B cell (primary cell): ENCODE measurements at regions not wholly inside any gene's neighbourhood (a gene's known extent, or its start where the extent isn't known, plus 50 kb on each side); places are given as distances from the start of the nearest gene placed in this dataset.
"Not testable (repeated sequence)": the region's sequence is repeated elsewhere in the genome, so short reads cannot be mapped to it uniquely, and the experiment has no call there.

Experiments
- ATAC-seq: fragments of 200-7000 bp; cut with Tn5 transposase; one replicate; pipeline ENCODE4 v1.10.0; 2021; ENCODE audit warnings: low read depth, mild to moderate bottlenecking, moderate number of reproducible peaks, moderate library complexity
- CTCF ChIA-PET: fragments of 350-600 bp; sonication (Branson Sonifier 250); formaldehyde crosslinking; loops from one replicate; lab custom pipeline; 2021; ENCODE audit warnings: antibody characterized with exemption, inconsistent platforms; lab: Charles Lee
- POLR2A ChIA-PET: fragments of 350-600 bp; sonication (Branson Sonifier 250); formaldehyde crosslinking; loops from one replicate; lab custom pipeline; 2021; ENCODE audit warnings: antibody characterized with exemption; lab: Charles Lee
- DNase-seq: peaks from one replicate; pipeline ENCODE4 v3.0.0; 2013
- H2AFZ ChIP-seq: 2 replicates; pipeline ENCODE4 v1.6.1; 2012; ENCODE audit warnings: mild to moderate bottlenecking, low read depth, low read length; ENCODE audit not compliant: insufficient read depth, poor library complexity, severe bottlenecking
- H3K27ac ChIP-seq, 2 donors: 1 replicate in 1 of 2; 2 replicates in 1 of 2; pipeline ENCODE4 v1.5.1; 2012 to 2013; ENCODE audit warnings: low read length in 2 of 2, mild to moderate bottlenecking in 2 of 2, moderate library complexity in 1 of 2
- H3K27me3 ChIP-seq, 4 experiments: fragments of 200-600 bp in 1 of 4; sonication (generic) in 1 of 4; replicated peaks in 1 of 4; 1 replicate in 2 of 4; 2 replicates in 2 of 4; pipeline versions ENCODE4 v1.6.1 to v1.7.0; 2013 to 2016; ENCODE audit warnings: low read length in 3 of 4, mild to moderate bottlenecking in 2 of 4, mixed read lengths in 1 of 4, moderate library complexity in 1 of 4; ENCODE audit not compliant: insufficient read depth in 4 of 4, control insufficient read depth in 3 of 4; ENCODE audit errors: control extremely low read depth in 1 of 4
- H3K36me3 ChIP-seq, 2 experiments: replicated peaks in 1 of 2; 1 replicate in 1 of 2; 2 replicates in 1 of 2; pipeline versions ENCODE4 v1.6.1 to v1.7.1; 2013; ENCODE audit warnings: low read length in 1 of 2; ENCODE audit not compliant: insufficient read depth in 2 of 2, control insufficient read depth in 1 of 2; ENCODE audit errors: control extremely low read depth in 1 of 2, extremely low read depth in 1 of 2
- H3K4me1 ChIP-seq, 2 donors: fragments of 200-600 bp in 1 of 2; sonication (generic) in 1 of 2; 1 replicate in 1 of 2; 2 replicates in 1 of 2; pipeline versions ENCODE4 v1.5.1 to v1.6.1; 2013 to 2017; ENCODE audit warnings: low read length in 2 of 2; ENCODE audit not compliant: control insufficient read depth in 2 of 2, insufficient read depth in 2 of 2
- H3K4me2 ChIP-seq: replicated peaks from 2 replicates; pipeline ENCODE3; 2012; ENCODE audit warnings: mild to moderate bottlenecking, low read depth, low read length; ENCODE audit not compliant: poor library complexity, severe bottlenecking
- H3K4me3 ChIP-seq, 5 experiments: fragments of 200-600 bp in 1 of 5; sonication (generic) in 1 of 5; 1 replicate in 3 of 5; 2 replicates in 2 of 5; pipeline versions ENCODE4 v1.5.1 to v1.7.0; 2011 to 2016; ENCODE audit warnings: low read length in 4 of 5, mild to moderate bottlenecking in 4 of 5, low read depth in 2 of 5, control low read depth in 1 of 5, moderate library complexity in 1 of 5; ENCODE audit not compliant: insufficient read depth in 1 of 5; ENCODE audit errors: control extremely low read depth in 1 of 5, extremely low read depth in 1 of 5
- H3K79me2 ChIP-seq: fragments of 200-600 bp; sonication (generic); one replicate; pipeline ENCODE4 v1.6.0; 2016; ENCODE audit warnings: low read length; ENCODE audit not compliant: control insufficient read depth, insufficient read depth
- H3K9ac ChIP-seq: fragments of 200-600 bp; sonication (generic); 2 replicates; pipeline ENCODE4 v1.6.1; 2017; ENCODE audit warnings: mild to moderate bottlenecking, low read length, moderate library complexity
- H3K9me3 ChIP-seq, 3 donors: one replicate each; pipeline versions ENCODE4 v1.6.1 to v1.7.1; 2013; ENCODE audit warnings: low read length in 2 of 3; ENCODE audit not compliant: control insufficient read depth in 2 of 3, insufficient read depth in 1 of 3; ENCODE audit errors: control extremely low read depth in 1 of 3
- H4K20me1 ChIP-seq: 2 replicates; pipeline ENCODE4 v1.6.0; 2012; ENCODE audit warnings: mild to moderate bottlenecking, low read length; ENCODE audit not compliant: insufficient read depth, control insufficient read depth, poor library complexity, severe bottlenecking
- H3K27ac Mint-ChIP-seq: one replicate; pipeline ENCODE4 v1.8.0; 2021; ENCODE audit warnings: mixed read lengths
- H3K27me3 Mint-ChIP-seq: one replicate; pipeline ENCODE4 v1.8.0; 2021; ENCODE audit warnings: mixed read lengths
- H3K4me1 Mint-ChIP-seq: one replicate; pipeline ENCODE4 v1.8.0; 2021; ENCODE audit warnings: mixed read lengths
- H3K4me3 Mint-ChIP-seq: one replicate; pipeline ENCODE4 v1.8.0; 2021; ENCODE audit warnings: mixed read lengths
- H3K9me3 Mint-ChIP-seq: one replicate; pipeline ENCODE4 v1.8.0; 2022; ENCODE audit warnings: mixed read lengths; ENCODE audit not compliant: insufficient read depth
- WGBS: methylation state at CpG from one replicate; pipeline ENCODE4 v1.1.5; 2013; ENCODE audit warnings: missing lambda C conversion rate; ENCODE audit not compliant: insufficient coverage; 5-methylcytosine and 5-hydroxymethylcytosine counted together
- intact Hi-C: fragments of 100-400 bp; cut with micrococcal nuclease; formaldehyde crosslinking; loops from one replicate; pipeline ENCODE4 v1.10.0; 2022

- ATAC-seq, H3K27me3 ChIP-seq, H3K27ac ChIP-seq, H3K4me3 Mint-ChIP-seq, H3K4me2 ChIP-seq, H3K36me3 ChIP-seq, H3K9me3 Mint-ChIP-seq, DNase-seq, H2AFZ ChIP-seq, POLR2A ChIA-PET, H3K4me3 ChIP-seq, H3K9me3 ChIP-seq, H3K9ac ChIP-seq, H3K79me2 ChIP-seq, H3K4me1 ChIP-seq, CTCF ChIA-PET, H4K20me1 ChIP-seq, H3K27me3 Mint-ChIP-seq, H3K27ac Mint-ChIP-seq, intact Hi-C loops, H3K4me1 Mint-ChIP-seq: not testable (repeated sequence)
- no CpG with 5 or more reads among the region's 4 CpGs for WGBS
Observed at GRCh38 chr2:89293399-89293798, 601.9 kb downstream of the RPIA start.

GRCh38 chr2:89294335-89294734 lies 602.9 kb downstream of the RPIA start:
- H3K36me3 ChIP-seq, H3K27me3 ChIP-seq, intact Hi-C loops, H3K9ac ChIP-seq, H3K4me3 ChIP-seq, H3K79me2 ChIP-seq, H3K27ac ChIP-seq, ATAC-seq, H3K4me3 Mint-ChIP-seq, H3K9me3 ChIP-seq, H3K27ac Mint-ChIP-seq, H3K27me3 Mint-ChIP-seq, H3K4me1 ChIP-seq, H4K20me1 ChIP-seq, POLR2A ChIA-PET, H3K4me2 ChIP-seq, H2AFZ ChIP-seq, H3K4me1 Mint-ChIP-seq, DNase-seq, H3K9me3 Mint-ChIP-seq, CTCF ChIA-PET: not testable (repeated sequence)
- WGBS = no CpG with 5 or more reads among the region's 1 CpG

- H3K27me3 Mint-ChIP-seq, POLR2A ChIA-PET, H3K4me2 ChIP-seq, ATAC-seq, H3K4me3 Mint-ChIP-seq, H3K4me1 Mint-ChIP-seq, H3K36me3 ChIP-seq, H3K27ac ChIP-seq, H3K4me3 ChIP-seq, H3K79me2 ChIP-seq, H3K9me3 ChIP-seq, H4K20me1 ChIP-seq, H3K27ac Mint-ChIP-seq, DNase-seq, H2AFZ ChIP-seq, H3K4me1 ChIP-seq, intact Hi-C loops, H3K9me3 Mint-ChIP-seq, H3K9ac ChIP-seq, H3K27me3 ChIP-seq, CTCF ChIA-PET: not testable (repeated sequence)
- no CpG with 5 or more reads among the region's 7 CpGs for WGBS
Observed at GRCh38 chr2:89296820-89297398, 605.4 kb downstream of the RPIA start.

GRCh38 chr2:89299196-89299595 lies 607.7 kb downstream of the RPIA start:
- ATAC-seq, H3K4me1 Mint-ChIP-seq, H3K9me3 Mint-ChIP-seq: not testable (repeated sequence)

More at GRCh38 chr2:89299196-89299595, 607.7 kb downstream of the RPIA start:
- H3K27me3 ChIP-seq, DNase-seq, POLR2A ChIA-PET, H3K27ac ChIP-seq, H3K4me3 Mint-ChIP-seq, intact Hi-C loops, H3K4me2 ChIP-seq, H3K36me3 ChIP-seq, CTCF ChIA-PET, H3K27ac Mint-ChIP-seq, H3K79me2 ChIP-seq, H3K4me3 ChIP-seq, H3K9ac ChIP-seq, H3K4me1 ChIP-seq, H3K9me3 ChIP-seq, H3K27me3 Mint-ChIP-seq, H2AFZ ChIP-seq, H4K20me1 ChIP-seq: not testable (repeated sequence)
